ENCODE measurements at regions not wholly inside any gene's neighbourhood (a gene's known extent, or its start where the extent isn't known, plus 50 kb on each side); places are given as distances from the start of the nearest gene placed in this dataset.

GRCh38 chr5:10875201-10875768 is 114.3 kb upstream of the DAP start:
- DNase-seq = no peak

GRCh38 chr5:10874541-10874940 is 113.5 kb upstream of the DAP start:
- DNase-seq = no peak

GRCh38 chr5:10870791-10871190 is 109.8 kb upstream of the DAP start:
- no peak for DNase-seq

- no peak for DNase-seq
These were observed 107.9 kb upstream of the DAP start for GRCh38 chr5:10868956-10869355.

- DNase-seq = no peak
These were observed 106.6 kb upstream of the DAP start for GRCh38 chr5:10867389-10868303.

GRCh38 chr5:10866913-10867312 is 105.9 kb upstream of the DAP start:
- DNase-seq = no peak

GRCh38 chr5:10863763-10864383 is 102.8 kb upstream of the DAP start:
- peak; percentile 49 to 60 for DNase-seq

- no peak for DNase-seq
These were observed 101.1 kb upstream of the DAP start for GRCh38 chr5:10862085-10862484.

- DNase-seq = no peak
These were observed 100.4 kb upstream of the DAP start for GRCh38 chr5:10861423-10861790.

GRCh38 chr5:10860645-10861422 is 99.8 kb upstream of the DAP start:
- no peak for DNase-seq

GRCh38 chr5:10860196-10860543 is 99.1 kb upstream of the DAP start:
- DNase-seq = no peak

GRCh38 chr5:10859393-10860195 is 98.6 kb upstream of the DAP start:
- DNase-seq = no peak

GRCh38 chr5:10858945-10859344 is 97.9 kb upstream of the DAP start:
- DNase-seq = no peak

- no peak for DNase-seq
These were observed 97.3 kb upstream of the DAP start for GRCh38 chr5:10858307-10858706.

GRCh38 chr5:10857338-10857733 is 96.3 kb upstream of the DAP start:
- no peak for DNase-seq

- DNase-seq = no peak
These were observed 95.8 kb upstream of the DAP start for GRCh38 chr5:10856683-10857337.

GRCh38 chr5:10856071-10856470 is 95.0 kb upstream of the DAP start:
- DNase-seq = no peak

GRCh38 chr5:10854506-10855277 is 93.7 kb upstream of the DAP start:
- DNase-seq = peak; percentile 75 to 80

- no peak for DNase-seq
These were observed 92.1 kb upstream of the DAP start for GRCh38 chr5:10853154-10853553.

- DNase-seq = no peak
These were observed 88.2 kb upstream of the DAP start for GRCh38 chr5:10849278-10849677.

- DNase-seq = no peak
These were observed 83.0 kb upstream of the DAP start for GRCh38 chr5:10844016-10844415.

Data from AML-193 (cell line).